Astrocyte of the spinal cord (primary cell): ENCODE measurements at regions not wholly inside any gene's neighbourhood (a gene's known extent, or its start where the extent isn't known, plus 50 kb on each side); places are given as distances from the start of the nearest gene placed in this dataset.

Source experiments
- DNase-seq: peaks from one replicate; pipeline ENCODE4 v3.0.0; 2011; ENCODE audit warnings: low read depth, low spot score
- H3K4me3 ChIP-seq: 2 replicates; pipeline ENCODE4 v1.5.1; 2011; ENCODE audit warnings: low read depth, mild to moderate bottlenecking, low read length, moderate library complexity
- CTCF ChIP-seq: IDR thresholded peaks from 2 replicates; pipeline ENCODE4 v1.5.1; 2012; ENCODE audit warnings: low read depth, mild to moderate bottlenecking, low read length, inconsistent platforms
- in situ Hi-C: cut with HindIII; loops from 2 replicates; pipeline ENCODE4 v1.10.0; 2017; ENCODE audit warnings: low sequenced_read_pairs

GRCh38 chr18:39600894-39601293 lies 2035.3 kb upstream of the CELF4 start:
- no peak for DNase-seq
- H3K4me3 ChIP-seq = no peak overlapping the region
- no peak for TF ChIP-seq CTCF
- in situ Hi-C loops = no loop called here

DNA sequence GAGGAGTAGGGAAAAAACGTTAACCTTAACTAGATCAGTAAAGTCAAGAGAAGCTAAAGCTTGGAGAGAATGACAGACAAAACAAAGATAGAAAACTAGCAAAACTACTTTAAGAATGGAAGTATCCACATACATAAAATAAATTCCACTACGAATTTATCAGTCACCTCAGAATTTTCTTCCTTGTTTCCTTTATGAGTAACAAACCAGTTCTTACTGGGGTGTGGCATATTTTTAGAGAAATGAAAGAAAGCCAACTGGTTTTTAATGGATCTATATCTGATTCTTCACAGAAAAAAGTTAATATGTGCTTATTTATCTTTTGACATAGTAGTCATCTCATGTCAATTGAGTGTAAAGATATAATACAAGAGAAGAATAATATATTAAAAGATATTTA lies 2033.7 kb upstream of the CELF4 start:
- H3K4me3 ChIP-seq = no peak overlapping the region
- no peak for TF ChIP-seq CTCF
- in situ Hi-C loops = no loop called here
- DNase-seq = no peak

DNA sequence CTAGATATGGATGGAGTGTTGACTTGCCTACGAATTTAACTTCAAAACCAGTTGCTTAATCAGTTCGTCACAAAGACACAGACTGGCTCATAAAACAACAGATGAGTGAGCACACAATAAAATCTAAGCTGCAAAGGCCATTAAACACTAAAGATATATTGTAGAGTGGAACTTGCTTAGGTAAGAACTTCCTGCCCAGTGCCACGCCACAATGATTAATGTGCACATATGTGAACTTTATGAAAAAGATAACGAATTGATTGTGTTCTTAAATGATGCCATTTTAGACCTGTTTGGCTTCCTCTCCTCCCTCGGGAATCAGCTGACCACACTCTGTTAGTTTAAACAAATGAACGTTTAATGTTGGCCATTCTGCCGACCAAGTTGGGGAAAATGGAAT lies 2031.3 kb upstream of the CELF4 start:
- no peak overlapping the region for H3K4me3 ChIP-seq
- in situ Hi-C loops = no loop called here
- DNase-seq = no peak
- TF ChIP-seq CTCF = no peak

DNA sequence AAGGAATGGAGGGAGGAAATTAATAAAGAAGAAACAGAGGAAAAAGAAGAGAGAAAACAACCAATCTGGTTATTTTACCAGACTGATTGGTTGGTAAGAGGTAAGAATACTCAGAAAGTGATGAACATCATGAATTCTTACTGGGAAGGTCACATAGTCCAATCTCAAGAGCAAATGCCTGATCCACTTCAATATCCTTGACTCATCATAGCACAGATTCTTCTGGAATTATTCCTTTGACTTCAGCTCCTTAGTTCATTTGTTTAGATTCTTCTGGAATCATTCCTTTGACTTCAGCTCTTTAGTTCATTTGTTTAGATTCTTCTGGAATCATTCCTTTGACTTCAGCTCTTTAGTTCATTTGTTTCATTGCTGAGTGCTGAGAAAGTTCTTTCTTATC lies 2030.6 kb upstream of the CELF4 start:
- H3K4me3 ChIP-seq = no peak overlapping the region
- no peak for DNase-seq
- no peak for TF ChIP-seq CTCF
- in situ Hi-C loops = no loop called here

GRCh38 chr18:39594206-39594605 lies 2028.6 kb upstream of the CELF4 start:
- no peak for TF ChIP-seq CTCF
- no peak for DNase-seq
- in situ Hi-C loops = no loop called here
- no peak overlapping the region for H3K4me3 ChIP-seq

DNA sequence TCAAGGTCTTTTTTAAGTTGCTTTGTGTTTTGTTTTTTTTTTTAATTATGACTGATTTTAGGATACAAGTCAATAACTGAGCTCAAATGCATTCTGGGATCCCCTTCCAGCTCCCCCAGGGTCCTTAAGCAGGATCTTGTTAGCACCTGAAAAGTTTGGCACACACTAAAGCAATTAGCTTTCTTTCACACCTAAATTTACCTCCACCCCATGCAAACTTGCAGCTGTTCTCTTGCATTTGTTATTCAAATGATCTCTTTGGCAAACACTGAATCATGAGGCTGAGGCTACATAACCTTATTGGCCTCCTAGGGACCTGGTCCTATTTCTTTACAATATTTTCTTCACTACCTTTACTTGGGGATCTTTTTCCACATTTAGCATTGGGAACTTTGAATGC lies 2026.1 kb upstream of the CELF4 start:
- no peak for DNase-seq
- in situ Hi-C loops = no loop called here
- H3K4me3 ChIP-seq = no peak overlapping the region

More for the DNA sequence above, 2026.1 kb upstream of the CELF4 start:
- no peak for TF ChIP-seq CTCF
